GM18505 (cell line): ENCODE measurements at regions not wholly inside any gene's neighbourhood (a gene's known extent, or its start where the extent isn't known, plus 50 kb on each side); places are given as distances from the start of the nearest gene placed in this dataset.
"Not testable (repeated sequence)": the region's sequence is repeated elsewhere in the genome, so short reads cannot be mapped to it uniquely, and the experiment has no call there.

Experiments used
- ATAC-seq: cut with Tn5 transposase; IDR thresholded peaks from one replicate; pipeline ENCODE4 v1.9.1; 2021; ENCODE audit not compliant: unreplicated experiment
- POLR2A ChIP-seq: IDR thresholded peaks from 4 replicates; pipeline ENCODE4 v1.6.1; 2011; ENCODE audit warnings: borderline replicate concordance; ENCODE audit not compliant: insufficient read depth, insufficient read length; ENCODE audit errors: extremely low read depth

DNA sequence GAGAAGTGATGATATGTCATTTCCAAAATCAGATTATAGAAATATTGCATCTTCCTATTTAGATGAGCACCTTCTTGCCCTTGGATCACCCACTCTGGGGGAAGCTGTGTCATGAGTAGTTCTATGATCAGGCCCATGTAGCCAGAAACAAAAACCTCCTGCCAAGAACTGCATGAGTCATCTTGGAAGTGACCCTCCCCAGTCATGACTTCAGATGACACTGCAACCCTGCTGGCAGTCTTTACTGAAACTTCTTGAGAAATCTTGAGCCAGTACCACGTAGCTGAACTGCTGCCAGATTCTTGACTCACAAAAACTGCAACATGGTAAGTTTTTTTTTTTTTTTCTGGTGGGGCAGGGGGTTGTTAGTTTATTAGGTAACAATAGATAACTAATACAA, 439.6 kb upstream of the PTGER4 start:
- no peak for TF ChIP-seq POLR2A
- ATAC-seq: no peak

DNA sequence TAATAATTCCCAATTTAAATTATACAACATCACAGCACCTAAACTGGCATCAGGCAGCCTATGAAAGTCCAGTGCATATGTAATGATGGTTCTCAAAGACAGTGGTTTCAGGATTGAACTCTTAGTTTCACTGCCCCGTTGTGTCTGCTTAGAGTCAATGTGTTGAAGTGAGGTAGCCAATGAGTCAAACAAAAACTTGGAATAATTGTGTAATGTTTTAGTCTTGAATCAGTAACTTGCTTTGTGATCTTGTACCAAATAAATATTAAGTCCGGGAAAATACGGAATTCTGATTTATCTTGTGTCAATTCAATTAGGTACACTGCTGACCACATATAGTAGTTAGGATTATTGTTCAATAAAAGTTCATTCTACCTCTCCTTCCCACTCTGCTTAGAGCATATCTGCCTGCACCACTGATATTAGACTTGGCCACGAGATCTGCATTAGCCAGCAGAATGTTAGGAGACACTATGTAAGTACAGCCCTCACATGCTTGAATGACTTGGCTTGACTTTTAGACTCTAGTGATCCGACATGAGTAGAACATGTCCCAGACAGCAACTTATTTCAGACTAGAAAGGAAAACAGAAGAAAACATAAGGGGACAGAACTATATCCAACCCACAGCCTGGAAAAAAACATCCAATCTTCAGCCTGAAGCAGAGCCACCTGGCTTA, 441.5 kb upstream of the PTGER4 start:
- no peak for TF ChIP-seq POLR2A
- no peak for ATAC-seq

DNA sequence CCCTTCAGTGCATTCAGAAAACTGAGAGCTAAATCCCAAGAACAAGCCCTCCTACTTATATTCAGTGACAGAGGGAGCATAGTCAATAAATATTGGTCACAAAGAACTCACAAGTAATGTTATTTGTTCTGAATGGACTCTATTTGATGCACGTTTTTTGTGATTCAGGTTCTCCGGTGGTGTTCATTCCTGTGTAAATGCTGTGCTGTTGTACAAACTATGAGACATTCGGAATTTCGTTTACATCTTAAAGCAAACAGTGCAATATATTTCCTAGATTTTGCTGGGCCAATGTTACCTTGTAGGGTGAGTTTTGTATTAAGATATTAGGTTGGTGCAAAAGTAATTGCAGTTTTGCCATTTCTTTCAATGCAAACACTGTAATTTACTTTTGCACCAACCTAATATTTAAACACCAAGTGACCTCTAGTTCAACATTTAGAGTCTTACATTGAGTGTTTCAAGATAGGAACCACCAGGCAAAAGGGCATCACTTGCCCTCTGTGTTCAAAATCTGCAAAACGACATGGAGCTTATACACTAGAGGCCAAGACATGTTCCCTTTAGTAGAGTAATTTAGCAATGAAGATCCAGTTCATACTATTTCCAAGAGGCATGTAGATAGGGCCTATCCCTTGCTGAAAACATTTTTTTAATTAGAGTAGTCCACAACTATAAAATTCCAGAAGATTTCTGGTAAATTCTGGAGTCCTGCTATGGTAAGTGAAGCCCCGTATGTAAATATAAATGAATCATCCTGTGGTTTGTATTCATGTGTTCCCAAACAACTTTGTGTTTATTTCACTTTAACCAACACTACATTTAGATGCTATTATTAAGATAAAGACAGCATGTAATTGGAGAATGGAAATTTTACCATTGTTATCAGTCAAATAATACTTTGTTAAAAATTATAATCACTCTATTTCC, 444.0 kb upstream of the PTGER4 start:
- ATAC-seq: no peak
- TF ChIP-seq POLR2A: no peak

DNA sequence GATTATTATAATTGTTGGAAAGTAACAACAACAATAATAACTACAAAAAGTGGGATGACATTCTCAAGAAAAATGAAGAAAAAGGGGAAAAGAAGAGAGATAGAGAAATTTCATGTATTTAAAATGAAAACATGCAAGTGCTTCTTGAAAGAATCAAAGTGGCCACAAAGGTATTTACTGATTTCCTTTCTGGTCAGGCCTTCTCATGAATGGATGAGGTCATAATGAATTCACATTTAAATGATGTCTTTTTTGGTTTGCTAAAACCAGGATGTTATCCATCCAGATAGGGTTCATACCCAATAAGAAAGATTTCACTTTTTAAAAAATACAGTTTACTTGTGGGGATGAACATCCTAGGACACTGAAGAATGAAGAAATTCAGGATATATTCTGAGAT, 446.4 kb upstream of the PTGER4 start:
- no peak for ATAC-seq
- TF ChIP-seq POLR2A: no peak

DNA sequence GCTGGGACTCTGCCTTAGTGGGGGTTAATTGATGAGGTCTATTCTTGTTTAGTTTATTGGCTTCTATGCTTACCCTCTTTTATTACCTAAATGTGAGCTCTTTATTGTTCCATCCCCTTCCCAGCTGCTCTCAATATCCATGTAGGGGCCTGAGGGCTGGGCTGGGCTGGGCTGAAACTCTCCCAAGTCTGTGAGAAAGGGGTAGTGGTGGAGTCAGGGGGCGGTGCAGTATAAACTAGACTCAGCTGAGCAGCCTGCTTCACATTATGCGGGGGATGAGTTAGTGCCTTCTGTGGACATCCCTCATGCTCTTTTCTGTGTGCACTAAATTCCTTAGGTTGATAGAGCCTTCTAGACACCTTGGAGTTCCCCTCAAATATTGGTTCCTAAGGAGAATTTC, 451.8 kb upstream of the PTGER4 start:
- TF ChIP-seq POLR2A: no peak
- no peak for ATAC-seq

DNA sequence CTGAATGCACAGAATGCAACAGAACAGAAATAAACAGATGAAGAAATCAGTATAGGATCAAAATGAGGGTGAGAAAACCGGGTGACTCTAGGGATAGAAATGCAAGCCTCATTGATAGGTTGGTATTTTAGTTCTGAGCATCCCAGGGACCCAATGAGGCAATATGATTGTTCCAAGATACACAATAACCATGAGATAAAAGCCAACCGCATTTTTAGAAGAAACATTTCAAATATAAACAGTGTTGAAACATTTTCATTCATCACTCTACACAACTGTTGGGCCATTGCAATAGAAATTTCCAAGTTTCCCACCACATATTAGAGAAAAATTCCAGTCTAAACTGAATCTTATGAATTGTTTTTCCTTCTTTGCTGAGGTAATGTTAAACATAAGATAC, 452.3 kb upstream of the PTGER4 start:
- no peak for TF ChIP-seq POLR2A
- ATAC-seq: no peak

DNA sequence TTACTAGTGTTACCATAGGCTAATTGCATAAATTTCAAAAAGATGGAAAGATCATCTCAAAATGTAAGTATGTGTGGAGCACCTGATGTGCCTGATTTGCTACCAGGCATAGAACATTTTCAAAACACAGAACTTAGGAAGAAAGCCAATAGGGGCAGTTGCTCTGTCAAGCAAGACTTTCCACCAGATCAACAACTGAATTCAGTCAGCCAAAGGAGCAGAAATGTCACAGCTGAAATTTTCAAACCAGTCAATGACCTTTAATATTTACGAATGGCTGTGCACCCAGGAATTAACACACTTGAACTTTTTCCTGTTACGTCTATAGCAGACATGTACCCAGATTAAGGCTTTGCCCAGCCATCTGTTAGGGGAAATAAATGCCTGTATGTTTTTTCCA, 452.8 kb upstream of the PTGER4 start:
- no peak for ATAC-seq
- TF ChIP-seq POLR2A: no peak

DNA sequence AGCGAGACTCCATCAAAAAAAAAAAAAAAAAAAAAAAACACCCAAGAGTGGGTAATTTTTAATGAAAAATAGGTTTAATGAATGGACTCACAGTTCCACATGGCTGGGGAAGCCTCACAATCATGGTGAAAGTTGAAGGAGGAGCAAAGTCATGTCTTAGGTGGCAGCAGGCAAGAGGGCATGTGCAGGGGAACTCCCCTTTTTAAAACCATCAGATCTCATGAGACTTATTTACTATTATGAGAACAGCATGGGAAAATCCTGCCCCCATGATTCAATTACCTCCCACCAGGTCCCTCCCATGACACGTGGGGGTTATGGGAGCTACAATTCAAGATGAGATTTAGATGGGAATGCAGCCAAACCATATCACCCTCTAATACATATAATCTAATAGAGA, 454.6 kb upstream of the PTGER4 start:
- not testable (repeated sequence) for ATAC-seq

DNA sequence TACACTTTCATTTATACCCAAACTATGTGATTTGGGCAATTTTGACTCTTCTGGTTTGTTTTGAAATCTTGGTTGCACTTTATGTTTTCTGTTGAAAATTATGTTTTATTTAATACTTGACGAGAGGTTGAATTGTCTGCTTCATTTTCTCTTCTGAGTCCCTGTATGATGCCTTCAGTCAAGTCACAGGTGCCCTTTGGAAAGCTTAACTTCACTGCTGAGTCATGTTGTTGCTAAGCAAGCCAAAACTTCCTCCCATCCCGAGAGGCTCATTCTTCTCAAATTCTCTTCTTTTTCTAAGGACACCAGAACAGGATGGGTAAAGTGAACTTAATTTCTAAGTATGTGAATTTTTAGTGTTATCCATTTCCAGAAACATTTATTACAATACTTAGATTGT, 455.3 kb upstream of the PTGER4 start:
- ATAC-seq: no peak

DNA sequence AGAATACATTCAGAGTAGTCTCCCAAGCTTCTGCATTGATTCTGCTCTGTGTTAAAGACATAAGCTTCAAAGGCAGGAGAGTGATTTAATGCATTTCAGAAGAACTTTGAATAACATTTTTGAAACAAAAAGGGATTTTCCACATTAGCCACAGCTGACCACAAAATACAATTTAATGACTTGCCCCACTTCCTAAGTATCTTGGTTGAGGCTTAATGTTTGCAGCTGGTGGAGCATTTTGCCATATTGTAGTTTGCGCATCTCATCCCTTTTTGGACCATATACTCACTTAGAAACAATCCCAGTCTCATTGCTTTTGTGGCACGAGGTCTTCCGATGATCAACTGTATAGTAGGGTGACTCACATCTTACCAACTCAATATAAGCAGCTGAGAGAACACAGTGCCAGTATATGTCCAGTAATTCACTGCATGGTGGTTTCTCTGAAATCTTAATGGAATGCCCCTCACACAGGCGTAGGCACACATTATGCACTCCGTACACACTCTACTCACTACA, 455.8 kb upstream of the PTGER4 start:
- no peak for TF ChIP-seq POLR2A
- ATAC-seq: peak; percentile 71

More for the DNA sequence above, 455.3 kb upstream of the PTGER4 start:
- no peak for TF ChIP-seq POLR2A

DNA sequence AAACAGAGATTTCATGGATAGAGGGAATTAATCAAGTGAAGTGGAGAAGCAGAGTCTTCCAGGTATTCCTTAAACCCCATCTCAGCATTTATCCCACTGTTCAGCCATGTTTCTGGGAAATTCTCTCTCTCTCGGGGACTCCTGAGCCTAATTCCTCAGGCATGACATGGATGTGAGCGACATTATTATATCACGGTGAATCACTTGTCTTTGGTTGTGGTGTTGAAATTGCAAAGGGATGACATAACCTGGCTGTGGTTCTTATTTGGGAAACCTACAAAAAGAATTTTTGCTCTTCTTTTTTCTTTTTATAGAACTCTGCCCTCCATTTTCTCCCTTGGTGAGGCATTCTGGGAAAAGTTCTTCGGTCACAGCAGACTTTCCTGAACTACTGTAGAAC, 457.9 kb upstream of the PTGER4 start:
- no peak for TF ChIP-seq POLR2A
- ATAC-seq: no peak

DNA sequence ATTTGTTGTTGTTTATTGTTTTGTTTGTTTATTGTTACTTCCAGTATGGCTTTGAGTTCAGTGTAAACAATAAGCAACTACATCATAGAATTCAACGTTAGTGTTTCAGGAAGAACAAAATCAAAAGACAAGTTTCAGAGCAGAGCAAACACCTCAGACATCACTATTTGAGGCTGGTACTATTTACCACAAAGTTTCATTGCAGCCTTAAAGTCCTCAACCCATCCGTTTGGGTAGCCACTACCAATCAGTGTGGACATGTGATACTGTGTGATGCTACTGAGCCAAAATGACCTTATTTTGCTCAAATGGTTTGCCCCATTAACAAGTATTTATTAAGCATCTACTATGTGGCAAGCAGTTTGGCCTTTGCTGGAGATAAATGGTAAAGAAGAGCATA, 458.5 kb upstream of the PTGER4 start:
- no peak for ATAC-seq

DNA sequence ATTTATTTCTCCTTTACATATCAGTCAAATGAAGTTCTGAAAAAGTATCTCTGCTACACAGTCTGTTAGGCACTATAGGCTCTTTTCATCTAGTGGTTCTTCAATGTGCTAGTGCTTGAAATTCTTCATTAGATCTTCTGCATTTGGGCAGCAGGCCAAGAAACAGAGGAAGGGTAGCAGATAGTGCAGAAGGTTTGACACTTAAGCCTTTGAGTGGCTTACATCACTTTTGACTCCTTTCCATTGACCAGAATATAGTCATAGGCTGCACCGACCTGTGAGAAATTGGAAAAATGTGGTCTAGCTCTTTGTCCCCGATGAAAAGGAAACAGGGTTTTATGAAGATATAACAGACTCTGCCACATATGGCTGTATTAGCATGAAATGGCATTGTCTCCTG, 459.5 kb upstream of the PTGER4 start:
- no peak for TF ChIP-seq POLR2A
- no peak for ATAC-seq

More for the DNA sequence above, 458.5 kb upstream of the PTGER4 start:
- TF ChIP-seq POLR2A: no peak

DNA sequence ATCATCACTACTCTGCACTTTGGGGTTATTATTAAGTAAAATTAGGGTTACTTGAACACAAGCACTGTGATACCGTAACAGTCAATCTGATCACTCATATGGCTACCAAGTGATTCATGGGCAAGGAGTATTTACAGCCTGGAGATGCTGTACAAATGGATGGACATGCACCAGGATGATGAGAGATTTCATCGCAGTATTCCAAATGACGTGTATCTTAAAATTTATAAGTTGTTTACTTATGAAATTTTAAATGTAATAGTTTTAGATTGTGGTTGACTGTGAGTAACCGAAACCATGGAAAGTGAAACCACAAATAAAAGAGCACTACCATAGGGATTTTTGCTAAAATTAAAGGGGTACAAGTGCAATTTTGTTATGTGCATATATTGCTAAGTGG, 462.2 kb upstream of the PTGER4 start:
- ATAC-seq: no peak
- TF ChIP-seq POLR2A: no peak
